Muscle layer of duodenum (tissue), 2 donors: ENCODE measurements at regions not wholly inside any gene's neighbourhood (a gene's known extent, or its start where the extent isn't known, plus 50 kb on each side); places are given as distances from the start of the nearest gene placed in this dataset.

ENCODE experiments used
- H3K27ac ChIP-seq: one replicate; pipeline ENCODE4 v1.7.0; 2013; ENCODE audit warnings: mild to moderate bottlenecking, low read length
- H3K27me3 ChIP-seq: one replicate; pipeline ENCODE4 v1.7.0; 2013; ENCODE audit warnings: low read depth, mild to moderate bottlenecking, control low read depth, low read length
- H3K36me3 ChIP-seq, 2 donors: one replicate each; pipeline ENCODE4 v1.7.0; 2013; ENCODE audit warnings: low read length in 2 of 2, control low read depth in 1 of 2, mild to moderate bottlenecking in 1 of 2; ENCODE audit not compliant: insufficient read depth in 2 of 2, control insufficient read depth in 1 of 2
- H3K4me1 ChIP-seq, 2 donors: one replicate each; pipeline ENCODE4 v1.7.0; 2013; ENCODE audit warnings: low read length in 2 of 2, mild to moderate bottlenecking in 2 of 2, control low read depth in 1 of 2, moderate library complexity in 1 of 2; ENCODE audit not compliant: insufficient read depth in 2 of 2, control insufficient read depth in 1 of 2
- H3K4me3 ChIP-seq, 2 donors: one replicate each; pipeline ENCODE4 v1.7.0; 2013; ENCODE audit warnings: low read length in 2 of 2, low read depth in 1 of 2, mild to moderate bottlenecking in 1 of 2
- H3K9me3 ChIP-seq, 2 donors: one replicate each; pipeline ENCODE4 v1.7.0; 2013; ENCODE audit warnings: low read length in 2 of 2, control low read depth in 1 of 2, mild to moderate bottlenecking in 1 of 2; ENCODE audit not compliant: control insufficient read depth in 1 of 2
- donor health status: healthy.

DNA sequence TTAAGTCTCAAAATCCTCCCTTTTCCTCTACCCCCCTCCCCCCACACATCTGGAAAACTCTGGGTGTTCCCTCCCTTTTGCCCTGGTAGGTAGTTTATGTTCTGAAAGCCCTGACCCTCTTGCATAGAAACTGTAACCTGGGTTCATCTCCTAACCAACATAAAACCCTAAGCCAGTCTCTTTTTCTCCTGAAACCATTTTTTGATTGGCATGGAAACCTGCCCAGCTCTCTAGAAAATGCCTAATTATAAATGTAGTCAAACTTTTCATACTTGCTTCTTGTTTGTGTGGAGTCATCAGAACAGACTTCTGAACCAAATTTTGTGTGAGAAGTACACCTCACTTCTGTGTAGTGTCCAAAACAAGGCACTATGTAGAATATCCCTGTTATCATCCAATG lies 1264.4 kb downstream of the SI start:
- Histone ChIP-seq H3K27me3 (no peaks in the 10 kb centered on the region), H3K27ac (no peak overlapping the region), H3K9me3 (no peaks in the 10 kb centered on the region), H3K4me3 (no peak overlapping the region), H3K4me1 (peaks cover 0 to 4% of the 10 kb centered on the region in 2 donors), H3K36me3 (no peaks in the 10 kb centered on the region)

DNA sequence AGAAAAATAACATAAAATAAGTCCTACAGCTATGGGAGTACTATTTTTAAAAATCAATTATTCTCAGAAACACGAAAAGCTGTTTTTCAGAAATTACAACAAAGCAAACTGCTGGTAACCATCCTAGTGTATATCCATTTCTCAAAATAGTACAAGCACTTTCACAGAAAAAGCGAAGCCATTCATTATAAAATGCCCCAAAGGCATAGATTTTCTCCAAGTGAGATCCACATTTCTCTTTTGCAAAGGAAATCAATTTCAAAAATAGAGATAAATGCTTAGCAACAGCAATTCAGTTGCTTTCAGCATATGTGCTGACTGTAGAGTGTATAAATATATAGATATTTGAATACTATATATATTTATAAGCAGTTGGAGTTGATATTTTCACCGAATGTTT lies 1266.3 kb downstream of the SI start:
- Histone ChIP-seq H3K9me3 (no peaks in the 10 kb centered on the region), H3K36me3 (no peaks in the 10 kb centered on the region), H3K4me1 (peaks cover 0 to 4% of the 10 kb centered on the region in 2 donors), H3K27me3 (no peaks in the 10 kb centered on the region), H3K4me3 (no peak overlapping the region), H3K27ac (no peak overlapping the region)

- no peaks in the 10 kb centered on the region for H3K36me3 ChIP-seq
- H3K4me1 ChIP-seq = peaks cover 0 to 4% of the 10 kb centered on the region in 2 donors
- H3K4me3 ChIP-seq = no peak overlapping the region
- H3K27ac ChIP-seq = no peak overlapping the region
- no peaks in the 10 kb centered on the region for H3K27me3 ChIP-seq
- H3K9me3 ChIP-seq = no peaks in the 10 kb centered on the region
These were observed 1268.7 kb downstream of the SI start for GRCh38 chr3:163809540-163809993.

GRCh38 chr3:163786416-163786815 lies 1291.9 kb downstream of the SI start:
- Histone ChIP-seq H3K9me3 (no peaks in the 10 kb centered on the region), H3K4me1 (no peaks in the 10 kb centered on the region), H3K4me3 (no peak overlapping the region)

GRCh38 chr3:163785693-163786092 lies 1292.6 kb downstream of the SI start:
- H3K4me3 ChIP-seq = no peak overlapping the region
- no peaks in the 10 kb centered on the region for H3K36me3 ChIP-seq
- H3K4me1 ChIP-seq = no peaks in the 10 kb centered on the region
- no peak overlapping the region for H3K27ac ChIP-seq
- H3K27me3 ChIP-seq = no peaks in the 10 kb centered on the region
- no peaks in the 10 kb centered on the region for H3K9me3 ChIP-seq

More at GRCh38 chr3:163786416-163786815, 1291.9 kb downstream of the SI start:
- H3K36me3 ChIP-seq = no peaks in the 10 kb centered on the region
- H3K27ac ChIP-seq = no peak overlapping the region
- no peaks in the 10 kb centered on the region for H3K27me3 ChIP-seq

GRCh38 chr3:163779396-163780344 lies 1298.6 kb downstream of the SI start:
- Histone ChIP-seq H3K9me3 (peaks cover 0 to 3% of the 10 kb centered on the region in 2 donors), H3K27me3 (no peaks in the 10 kb centered on the region), H3K27ac (no peak overlapping the region), H3K4me1 (no peaks in the 10 kb centered on the region), H3K36me3 (no peaks in the 10 kb centered on the region), H3K4me3 (no peak overlapping the region)

DNA sequence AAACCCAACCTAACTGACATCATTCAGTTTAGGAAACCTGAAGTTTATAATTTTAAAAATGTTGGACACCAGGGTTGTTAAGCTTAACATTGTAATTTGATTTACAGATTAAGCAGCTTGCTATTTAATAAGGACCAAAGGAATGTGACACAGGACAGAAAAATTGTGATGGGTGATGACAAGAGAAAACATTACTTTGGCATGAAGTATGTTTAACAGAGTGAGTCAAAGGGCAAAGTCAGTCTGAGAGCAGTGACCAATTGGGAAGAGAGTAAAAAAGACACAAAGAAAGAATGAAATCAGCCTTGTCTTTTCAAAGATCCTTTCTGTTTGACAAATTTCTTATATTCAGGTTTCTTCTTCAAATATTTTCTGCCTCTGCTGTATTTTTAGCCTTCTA lies 1301.6 kb downstream of the SI start:
- Histone ChIP-seq H3K27ac (no peak overlapping the region), H3K4me1 (no peaks in the 10 kb centered on the region), H3K27me3 (no peaks in the 10 kb centered on the region), H3K36me3 (no peaks in the 10 kb centered on the region), H3K9me3 (peaks cover 0 to 5% of the 10 kb centered on the region in 2 donors), H3K4me3 (no peak overlapping the region)

DNA sequence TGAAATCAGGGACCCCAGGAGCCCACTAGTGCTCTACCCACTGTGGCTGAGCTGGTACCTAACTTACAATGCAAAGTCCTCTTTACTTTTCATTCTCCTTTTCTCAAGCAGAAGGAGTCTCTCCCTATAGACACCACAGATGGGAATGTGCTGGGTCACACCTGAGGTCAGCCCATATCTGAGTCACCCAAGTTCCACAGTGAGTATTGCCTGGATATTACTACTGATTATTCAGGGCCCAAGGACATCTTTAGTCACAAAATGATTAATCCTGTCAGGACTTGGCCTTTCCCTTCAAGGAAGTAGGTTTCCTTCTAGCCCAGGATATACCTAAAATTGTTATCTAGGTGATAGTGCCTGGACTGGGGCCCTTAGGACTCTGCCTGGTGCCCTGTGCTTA lies 1305.2 kb downstream of the SI start:
- H3K36me3 ChIP-seq = no peaks in the 10 kb centered on the region
- no peak overlapping the region for H3K27ac ChIP-seq
- no peaks in the 10 kb centered on the region for H3K27me3 ChIP-seq
- no peaks in the 10 kb centered on the region for H3K4me1 ChIP-seq
- H3K9me3 ChIP-seq = peaks cover 0 to 5% of the 10 kb centered on the region in 2 donors
- no peak overlapping the region for H3K4me3 ChIP-seq

- H3K27me3 ChIP-seq = no peaks in the 10 kb centered on the region
- H3K9me3 ChIP-seq = no peaks in the 10 kb centered on the region
- H3K4me3 ChIP-seq = no peak overlapping the region
- no peak overlapping the region for H3K27ac ChIP-seq
- no peaks in the 10 kb centered on the region for H3K36me3 ChIP-seq
- no peaks in the 10 kb centered on the region for H3K4me1 ChIP-seq
These were observed 1310.2 kb downstream of the SI start for GRCh38 chr3:163768048-163768447.

DNA sequence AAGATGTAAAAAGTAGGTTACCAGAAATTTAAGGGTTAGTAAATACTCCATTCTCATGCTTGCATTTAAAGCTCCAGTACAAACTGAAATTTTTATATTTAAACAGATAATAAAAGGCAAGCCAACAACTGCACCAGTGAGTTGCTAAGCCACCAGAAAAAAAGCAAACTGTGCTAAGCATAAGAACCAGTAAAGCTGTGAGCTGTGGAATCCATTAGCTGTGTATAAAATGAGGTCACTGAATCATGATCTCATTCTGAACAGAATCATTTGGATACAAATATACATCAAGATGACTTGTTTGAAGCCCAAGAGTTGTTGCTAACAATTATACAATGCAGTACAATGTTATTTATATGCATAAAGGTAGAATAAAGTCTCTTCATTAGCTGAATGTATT lies 1312.2 kb downstream of the SI start:
- H3K27ac ChIP-seq = no peak overlapping the region
- H3K4me3 ChIP-seq = no peak overlapping the region
- no peaks in the 10 kb centered on the region for H3K4me1 ChIP-seq
- H3K36me3 ChIP-seq = no peaks in the 10 kb centered on the region
- no peaks in the 10 kb centered on the region for H3K9me3 ChIP-seq
- no peaks in the 10 kb centered on the region for H3K27me3 ChIP-seq

DNA sequence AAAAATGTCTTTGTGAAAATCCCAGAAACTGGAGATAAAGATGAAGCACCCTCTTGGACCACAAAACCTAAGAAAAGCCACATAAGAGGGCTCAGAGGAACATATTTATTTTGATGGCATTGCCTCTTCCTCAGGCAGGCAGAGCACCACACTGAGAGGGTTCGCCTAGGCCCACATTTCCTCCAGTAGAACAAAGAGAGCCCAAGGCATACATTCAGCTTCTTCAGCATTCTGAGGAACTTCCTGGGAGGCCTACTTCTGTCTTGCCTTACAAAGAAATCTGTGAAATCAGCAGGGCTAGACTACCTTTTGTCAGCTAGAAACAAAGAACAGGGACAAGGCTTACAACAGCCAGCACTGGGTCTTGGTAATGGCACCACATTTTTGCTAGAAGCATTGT lies 1325.3 kb downstream of the SI start:
- H3K27ac ChIP-seq = no peak overlapping the region
- H3K4me1 ChIP-seq = no peaks in the 10 kb centered on the region
- no peaks in the 10 kb centered on the region for H3K36me3 ChIP-seq
- no peak overlapping the region for H3K4me3 ChIP-seq
- no peaks in the 10 kb centered on the region for H3K27me3 ChIP-seq
- peaks cover 0 to 7% of the 10 kb centered on the region in 2 donors for H3K9me3 ChIP-seq
